ENCODE measurements at regions not wholly inside any gene's neighbourhood (a gene's known extent, or its start where the extent isn't known, plus 50 kb on each side); places are given as distances from the start of the nearest gene placed in this dataset.
"Not testable (repeated sequence)": the region's sequence is repeated elsewhere in the genome, so short reads cannot be mapped to it uniquely, and the experiment has no call there.

- no peak for DNase-seq
Observed at GRCh38 chr12:5165296-5165970, 121.8 kb downstream of the KCNA5 start.

- no peak for DNase-seq
Observed at GRCh38 chr12:5166976-5167375, 123.3 kb downstream of the KCNA5 start.

DNA sequence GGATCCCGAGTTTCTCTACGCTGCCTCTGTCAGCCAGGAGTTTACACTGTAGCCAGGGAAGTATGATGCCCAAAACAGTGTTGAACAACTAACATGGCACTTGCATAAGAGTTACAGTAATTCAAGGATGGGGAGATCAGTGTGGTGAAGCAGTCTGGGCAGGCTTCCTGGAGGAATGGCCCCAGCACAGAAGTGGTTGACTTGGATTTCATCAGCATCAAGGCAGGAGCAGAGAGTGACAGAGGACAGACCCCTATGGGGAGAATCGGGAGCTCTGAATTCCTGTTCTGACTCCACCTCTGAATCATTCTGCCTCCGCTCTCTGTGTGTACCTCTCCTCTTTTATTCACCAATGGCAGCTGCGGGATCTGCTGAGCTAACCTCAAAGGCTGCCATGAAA lies 124.5 kb downstream of the KCNA5 start:
- no peak for DNase-seq

GRCh38 chr12:5170844-5171243 lies 127.2 kb downstream of the KCNA5 start:
- DNase-seq, result no peak

GRCh38 chr12:5171701-5172100 lies 128.0 kb downstream of the KCNA5 start:
- DNase-seq, result peak; percentile 69

GRCh38 chr12:5172886-5173285 lies 129.2 kb downstream of the KCNA5 start:
- DNase-seq, result no peak

GRCh38 chr12:5173511-5174011 lies 129.9 kb downstream of the KCNA5 start:
- DNase-seq, result no peak

GRCh38 chr12:5175415-5175814 lies 131.7 kb downstream of the KCNA5 start:
- DNase-seq, result not testable (repeated sequence)

- no peak for DNase-seq
Observed at GRCh38 chr12:5176036-5176435, 132.4 kb downstream of the KCNA5 start.

DNA sequence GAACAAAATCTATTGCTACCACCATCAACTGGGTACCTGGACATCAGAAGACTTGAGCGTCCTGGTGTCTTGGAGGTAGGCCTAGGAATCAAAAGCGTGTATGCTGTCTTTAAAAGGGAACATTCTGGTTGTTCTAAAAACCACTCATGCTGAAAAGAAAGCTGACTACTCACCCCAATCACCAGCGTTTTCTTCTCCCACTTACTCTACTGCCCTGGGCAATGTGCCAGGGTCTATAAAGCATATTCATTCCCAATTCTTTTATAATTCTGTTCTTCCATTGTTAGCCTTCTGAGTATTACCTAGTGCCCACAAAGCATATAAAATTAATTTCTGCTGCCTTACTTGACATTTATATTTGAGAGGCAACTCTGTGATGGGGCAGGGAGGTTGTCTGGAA lies 133.4 kb downstream of the KCNA5 start:
- DNase-seq, result no peak

DNA sequence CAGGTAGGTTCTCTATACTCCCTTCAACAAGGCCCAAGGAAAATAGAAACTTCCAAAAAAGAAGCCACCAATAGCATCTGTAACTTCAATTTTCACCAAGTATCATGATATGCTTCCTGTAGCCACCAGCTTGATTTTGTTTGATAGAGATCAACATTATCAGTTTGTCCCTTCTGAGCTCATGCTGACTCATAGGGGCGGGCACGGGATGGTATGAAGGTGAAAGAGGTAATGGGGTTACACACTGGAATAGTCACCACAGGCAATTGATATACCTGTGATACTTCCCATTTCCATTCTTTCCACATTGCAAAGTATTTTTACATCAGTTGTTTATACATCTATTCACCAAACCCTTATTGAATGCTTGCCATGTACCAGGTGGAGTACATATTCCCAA lies 134.1 kb downstream of the KCNA5 start:
- no peak for DNase-seq

DNA sequence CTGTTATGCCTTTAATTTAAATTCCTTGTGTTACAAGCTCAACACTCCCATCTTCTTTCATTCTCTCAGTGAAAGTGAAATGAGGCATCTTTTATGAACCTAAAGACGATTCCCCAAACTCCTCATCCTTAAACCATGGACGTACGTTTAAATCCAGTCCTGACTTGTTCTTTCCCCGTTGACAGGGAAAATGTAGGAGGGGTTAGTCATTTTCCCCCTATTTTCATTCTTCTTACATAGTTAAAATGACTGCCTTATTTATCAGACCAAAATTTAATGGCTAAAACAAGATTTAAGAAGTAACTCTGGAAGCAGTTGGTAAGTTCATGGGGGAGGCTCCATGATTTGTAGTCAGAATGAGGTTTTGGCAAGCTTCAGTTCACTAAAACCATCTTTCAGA lies 134.9 kb downstream of the KCNA5 start:
- DNase-seq, result no peak

GRCh38 chr12:5180496-5180895 lies 136.8 kb downstream of the KCNA5 start:
- DNase-seq, result no peak

- no peak for DNase-seq
Observed at GRCh38 chr12:5184186-5184585, 140.5 kb downstream of the KCNA5 start.

DNA sequence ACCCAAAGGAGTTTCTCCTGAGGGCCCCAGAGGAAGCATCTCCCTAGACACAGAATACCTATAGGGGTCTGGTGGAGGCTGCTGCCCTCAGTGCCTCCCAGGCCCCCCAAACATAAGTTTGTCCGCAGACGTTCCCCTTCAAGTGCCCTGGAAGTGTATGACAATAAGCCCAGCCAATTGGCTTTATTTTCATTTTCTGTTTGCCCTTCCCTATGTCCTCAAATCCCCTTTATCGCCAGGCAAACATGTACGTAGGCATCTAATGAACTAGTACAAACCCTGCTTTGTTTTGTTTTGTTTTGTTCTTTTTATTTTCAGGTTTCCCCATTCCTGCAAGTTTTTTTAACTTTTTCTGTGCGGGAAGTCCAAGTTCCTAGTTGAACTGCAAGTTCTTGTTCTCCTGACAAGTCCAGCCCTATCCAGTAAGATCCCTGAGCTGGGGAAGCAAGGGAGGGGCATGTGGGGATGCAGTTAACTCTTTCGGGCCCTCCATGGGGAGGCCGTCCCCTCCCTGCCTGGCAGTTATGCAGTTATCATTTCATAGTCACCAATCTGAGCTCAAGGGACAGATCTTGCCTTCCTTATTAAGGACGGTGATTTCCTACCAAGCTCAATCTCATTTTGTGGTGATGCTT lies 141.9 kb downstream of the KCNA5 start:
- DNase-seq, result no peak

DNA sequence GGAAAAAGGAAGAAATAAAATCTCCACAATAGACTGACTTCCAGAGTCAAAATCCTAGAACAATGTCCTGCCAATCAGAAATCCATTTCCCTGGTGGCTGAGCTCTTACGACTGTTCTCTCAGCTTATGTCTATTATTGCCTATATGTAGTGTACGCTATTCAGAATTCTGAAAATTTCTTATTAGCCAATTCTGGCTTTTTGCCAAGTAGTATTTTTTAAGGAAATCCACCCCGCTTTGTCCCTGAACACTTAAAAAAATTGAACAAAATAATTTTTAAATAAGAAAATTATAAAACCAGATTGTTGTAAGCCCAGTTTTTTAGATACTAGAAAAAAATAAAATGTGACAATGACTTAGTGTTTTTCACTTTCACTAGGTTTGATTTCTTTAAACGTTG lies 143.0 kb downstream of the KCNA5 start:
- no peak for DNase-seq

- DNase-seq, result no peak
Observed at GRCh38 chr12:5187136-5187535, 143.5 kb downstream of the KCNA5 start.

- DNase-seq, result no peak
Observed at GRCh38 chr12:5188472-5188871, 144.8 kb downstream of the KCNA5 start.

- DNase-seq, result no peak
Observed at GRCh38 chr12:5189173-5189572, 145.5 kb downstream of the KCNA5 start.

DNA sequence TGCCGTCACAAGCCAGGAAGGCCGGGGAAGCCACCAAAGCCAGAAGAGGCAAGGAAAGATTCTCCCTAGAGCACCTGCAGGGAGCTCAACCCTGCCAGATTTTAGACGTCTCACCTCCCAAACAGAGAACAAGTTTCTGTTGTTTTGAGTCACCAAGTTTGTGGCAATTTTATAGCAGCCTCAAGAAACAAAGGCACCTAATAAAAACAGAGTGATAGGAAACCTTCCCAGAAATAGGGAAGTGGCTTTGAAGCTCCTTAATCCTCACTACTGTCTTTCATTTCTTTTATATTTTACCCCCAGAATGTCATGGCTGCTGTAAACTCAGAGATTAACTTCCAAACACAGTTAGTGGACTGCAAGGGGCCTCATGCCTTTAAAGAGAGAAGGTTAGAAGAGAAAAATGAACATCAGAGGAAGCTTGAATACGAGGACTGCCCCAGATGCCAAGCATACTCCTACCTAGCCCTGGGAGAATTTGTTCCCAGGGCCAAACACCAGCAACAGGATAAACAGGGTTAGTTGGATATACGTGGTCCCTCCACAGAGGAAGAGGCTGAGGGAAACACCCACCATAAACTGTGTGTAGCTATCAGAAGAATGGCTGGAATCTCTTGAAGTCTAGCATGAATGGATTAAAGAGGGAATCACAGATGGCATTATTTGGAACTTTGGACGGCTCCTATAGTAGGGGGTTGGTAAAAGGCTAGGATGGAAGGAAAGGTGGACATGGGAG lies 148.3 kb downstream of the KCNA5 start:
- DNase-seq, result no peak

- no peak for DNase-seq
Observed at GRCh38 chr12:5192726-5193125, 149.0 kb downstream of the KCNA5 start.

GRCh38 chr12:5194306-5194705 lies 150.6 kb downstream of the KCNA5 start:
- DNase-seq, result no peak

DNA sequence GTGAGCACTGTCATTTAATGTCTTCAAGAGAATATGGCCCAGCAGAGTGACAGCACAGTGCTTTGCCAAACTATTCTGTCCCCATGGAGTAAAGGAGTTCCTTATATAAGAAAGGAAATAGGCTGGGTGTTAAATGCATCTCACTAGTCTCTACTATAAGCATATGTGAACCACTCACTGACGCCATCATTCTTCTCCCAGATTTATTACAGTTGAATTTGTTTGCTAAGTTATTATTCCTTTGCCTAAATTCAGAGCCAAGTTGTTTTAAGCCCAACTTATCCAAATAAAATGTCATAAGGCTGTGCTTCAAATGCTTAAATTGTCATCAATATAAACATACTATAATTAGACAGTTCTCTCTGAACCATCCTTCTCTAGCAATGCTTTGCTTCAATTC lies 151.6 kb downstream of the KCNA5 start:
- DNase-seq, result no peak

Data from renal pelvis (tissue), 1 donor.